ENCODE measurements at regions not wholly inside any gene's neighbourhood (a gene's known extent, or its start where the extent isn't known, plus 50 kb on each side); places are given as distances from the start of the nearest gene placed in this dataset.
A peak's percentile ranks its signal among the peaks of the same experiment; 100 is the strongest.

DNA sequence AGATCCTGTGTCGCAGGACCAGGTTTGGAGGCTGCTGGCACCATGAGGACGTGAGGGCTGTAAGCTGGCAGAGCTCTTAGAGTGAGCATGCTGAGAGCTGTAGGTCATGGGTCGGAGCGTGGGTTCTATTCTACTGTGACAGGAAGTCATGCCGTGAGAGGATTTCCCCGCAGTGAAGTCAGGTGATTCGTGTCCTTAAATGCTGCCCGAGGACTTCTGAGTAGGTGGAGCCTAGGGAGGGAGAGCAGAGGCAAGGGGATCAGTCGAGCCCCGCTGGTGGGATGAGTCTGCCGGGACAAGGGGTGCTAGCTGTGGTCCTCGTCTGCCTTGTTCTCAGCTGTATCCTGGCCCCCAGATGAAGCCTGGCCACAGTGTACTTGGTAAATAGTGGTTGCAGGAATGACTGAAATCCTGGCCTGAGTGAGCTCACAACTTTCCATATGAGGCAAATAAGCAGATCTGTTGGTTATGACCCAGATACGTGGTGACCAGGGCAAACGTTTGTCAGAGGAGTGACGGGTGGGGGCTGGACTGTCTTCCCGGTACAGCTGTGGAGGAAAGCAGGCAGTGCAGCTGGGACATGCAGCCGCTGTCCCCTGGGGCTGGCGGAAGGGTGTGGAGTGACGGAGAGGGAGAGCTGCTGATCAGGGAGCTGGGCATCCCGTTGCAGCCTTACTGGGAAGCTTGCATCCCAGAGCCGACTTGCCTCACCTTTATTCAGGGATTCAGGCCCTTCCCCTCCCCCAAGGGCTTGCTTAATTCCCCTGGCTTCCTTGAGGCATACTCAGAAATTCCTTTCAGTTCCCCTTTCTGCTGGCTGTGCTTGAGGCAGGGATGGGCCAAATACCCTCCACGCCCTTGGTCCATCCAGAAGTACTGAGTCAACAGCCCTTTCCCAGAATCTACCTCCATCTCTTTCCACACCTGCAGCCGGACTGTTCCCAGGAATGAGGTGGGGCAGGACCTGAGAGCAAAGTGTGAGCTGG is 250.9 kb upstream of the RREB1 start:
- TF ChIP-seq, protein P1, sequence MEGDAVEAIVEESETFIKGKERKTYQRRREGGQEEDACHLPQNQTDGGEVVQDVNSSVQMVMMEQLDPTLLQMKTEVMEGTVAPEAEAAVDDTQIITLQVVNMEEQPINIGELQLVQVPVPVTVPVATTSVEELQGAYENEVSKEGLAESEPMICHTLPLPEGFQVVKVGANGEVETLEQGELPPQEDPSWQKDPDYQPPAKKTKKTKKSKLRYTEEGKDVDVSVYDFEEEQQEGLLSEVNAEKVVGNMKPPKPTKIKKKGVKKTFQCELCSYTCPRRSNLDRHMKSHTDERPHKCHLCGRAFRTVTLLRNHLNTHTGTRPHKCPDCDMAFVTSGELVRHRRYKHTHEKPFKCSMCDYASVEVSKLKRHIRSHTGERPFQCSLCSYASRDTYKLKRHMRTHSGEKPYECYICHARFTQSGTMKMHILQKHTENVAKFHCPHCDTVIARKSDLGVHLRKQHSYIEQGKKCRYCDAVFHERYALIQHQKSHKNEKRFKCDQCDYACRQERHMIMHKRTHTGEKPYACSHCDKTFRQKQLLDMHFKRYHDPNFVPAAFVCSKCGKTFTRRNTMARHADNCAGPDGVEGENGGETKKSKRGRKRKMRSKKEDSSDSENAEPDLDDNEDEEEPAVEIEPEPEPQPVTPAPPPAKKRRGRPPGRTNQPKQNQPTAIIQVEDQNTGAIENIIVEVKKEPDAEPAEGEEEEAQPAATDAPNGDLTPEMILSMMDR (IDR thresholded peaks at IDR 0.05): peak in 1 of 6 experiments; percentile 15
- peak in 2 of 4 donors; percentile 10 to 34 for TF ChIP-seq POLR2A (IDR thresholded peaks at IDR 0.05)
- DNase-seq: peak; percentile 48
- H3K27me3 ChIP-seq: no peaks in the 10 kb centered on the region
- H3K36me3 ChIP-seq: no peaks in the 10 kb centered on the region
- peaks cover 26 to 34% (median 27%) of the 10 kb centered on the region in 3 donors for H3K4me1 ChIP-seq
- intact Hi-C loops (cut with DNase I): no loop called here
- peak overlapping the region in 3 of 4 donors; percentile 11 to 52 (median 12) for H3K4me3 ChIP-seq
- H3K27ac ChIP-seq: peak overlapping the region; percentile 79 to 92 (median 88)
- no peaks in the 10 kb centered on the region for H3K9me3 ChIP-seq
- WGBS, 2 donors: 8 to 14% methylated on average over 14 to 16 of the region's 23 CpGs

DNA sequence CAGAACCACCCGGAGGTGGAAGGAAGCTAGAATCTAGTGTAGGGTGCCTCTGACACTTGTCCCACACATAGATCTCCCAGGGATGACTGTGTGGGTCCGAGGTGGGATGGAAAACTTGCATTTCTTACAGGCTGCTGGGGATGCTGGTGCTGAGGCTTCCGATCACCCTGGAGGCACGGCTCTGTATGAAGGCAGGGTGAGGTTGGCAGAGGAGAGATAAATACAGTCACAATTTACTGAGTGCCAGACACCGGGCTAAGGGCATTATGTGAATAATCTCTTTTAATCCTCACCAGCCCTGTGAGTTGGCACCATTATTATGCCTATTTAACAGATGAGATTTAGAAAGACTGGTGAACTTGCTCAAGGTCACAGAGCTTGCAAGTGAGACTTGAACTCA is 250.2 kb upstream of the RREB1 start:
- peak overlapping the region in 1 of 4 donors; percentile 52 for H3K4me3 ChIP-seq
- H3K27me3 ChIP-seq: no peaks in the 10 kb centered on the region
- H3K27ac ChIP-seq: peak overlapping the region; percentile 79 to 92 (median 88)
- H3K36me3 ChIP-seq: no peaks in the 10 kb centered on the region
- intact Hi-C loops (cut with DNase I): no loop called here
- no peaks in the 10 kb centered on the region for H3K9me3 ChIP-seq
- WGBS, 2 donors: 51 to 52% methylated on average over 4 to 5 of the region's 5 CpGs
- no peak for DNase-seq
- H3K4me1 ChIP-seq: peaks cover 26 to 34% (median 27%) of the 10 kb centered on the region in 3 donors
- TF ChIP-seq, protein P1 (IDR thresholded peaks at IDR 0.05): no peak
- no peak for TF ChIP-seq POLR2A (IDR thresholded peaks at IDR 0.05)

DNA sequence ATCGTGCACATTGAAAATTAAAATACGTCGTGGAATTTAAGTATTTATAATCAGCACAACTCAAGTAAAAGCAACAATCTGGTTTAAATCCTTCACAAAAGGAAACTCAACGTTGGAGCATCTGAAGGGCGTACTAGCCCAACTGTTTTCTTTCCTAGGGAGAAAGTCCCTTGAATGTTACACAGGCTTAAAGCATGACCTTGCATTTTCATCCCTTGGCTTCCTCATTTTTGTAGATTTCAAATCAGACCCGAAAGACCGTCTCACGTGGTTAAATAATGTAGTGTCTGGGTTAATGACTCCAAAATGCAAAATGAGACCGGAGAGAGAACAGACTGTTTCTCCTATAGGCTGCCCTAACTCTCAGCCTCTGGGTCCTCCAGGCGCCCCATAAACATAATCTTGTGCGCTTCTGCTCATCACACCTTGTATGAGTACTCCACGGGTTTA is 249.2 kb upstream of the RREB1 start:
- peak overlapping the region in 3 of 4 donors; percentile 18 to 92 (median 87) for H3K27ac ChIP-seq
- no peak for TF ChIP-seq POLR2A (IDR thresholded peaks at IDR 0.05)
- DNase-seq: no peak
- no peaks in the 10 kb centered on the region for H3K27me3 ChIP-seq
- intact Hi-C loops (cut with DNase I): no loop called here
- H3K4me1 ChIP-seq: peaks cover 26 to 34% (median 27%) of the 10 kb centered on the region in 3 donors
- no peaks in the 10 kb centered on the region for H3K9me3 ChIP-seq
- no peak overlapping the region for H3K4me3 ChIP-seq
- 78 to 92% methylated on average over 12 of the region's 12 CpGs for WGBS, 2 donors
- H3K36me3 ChIP-seq: no peaks in the 10 kb centered on the region

DNA sequence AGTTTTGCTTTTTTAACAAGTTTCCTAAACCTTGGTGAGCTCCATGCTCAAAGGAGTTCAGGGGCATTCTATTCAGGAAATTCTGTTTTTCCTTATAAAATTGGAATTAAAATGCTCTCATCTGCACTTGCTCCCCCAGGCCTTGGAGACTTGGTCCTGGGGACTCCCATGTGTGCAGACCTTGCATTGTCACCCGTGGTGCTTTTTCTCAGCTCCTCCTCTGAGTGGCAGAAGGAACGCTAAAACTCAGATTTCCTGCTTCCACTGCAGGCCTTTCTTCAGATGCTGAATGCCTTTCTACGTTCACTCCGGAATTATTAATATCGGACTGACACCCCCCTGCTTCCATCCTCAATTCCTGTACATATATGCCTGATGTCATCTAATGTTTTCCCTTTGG is 248.7 kb upstream of the RREB1 start:
- intact Hi-C loops (cut with DNase I): no loop called here
- no peak overlapping the region for H3K4me3 ChIP-seq
- peaks cover 26 to 34% (median 27%) of the 10 kb centered on the region in 3 donors for H3K4me1 ChIP-seq
- H3K27ac ChIP-seq: peak overlapping the region in 2 of 4 donors; percentile 87 to 92
- H3K9me3 ChIP-seq: no peaks in the 10 kb centered on the region
- WGBS, 2 donors: 76 to 79% methylated on average over 5 of the region's 5 CpGs
- H3K36me3 ChIP-seq: no peaks in the 10 kb centered on the region
- no peak for TF ChIP-seq POLR2A (IDR thresholded peaks at IDR 0.05)
- TF ChIP-seq, protein P1 (IDR thresholded peaks at IDR 0.05): no peak
- no peaks in the 10 kb centered on the region for H3K27me3 ChIP-seq
- DNase-seq: no peak

DNA sequence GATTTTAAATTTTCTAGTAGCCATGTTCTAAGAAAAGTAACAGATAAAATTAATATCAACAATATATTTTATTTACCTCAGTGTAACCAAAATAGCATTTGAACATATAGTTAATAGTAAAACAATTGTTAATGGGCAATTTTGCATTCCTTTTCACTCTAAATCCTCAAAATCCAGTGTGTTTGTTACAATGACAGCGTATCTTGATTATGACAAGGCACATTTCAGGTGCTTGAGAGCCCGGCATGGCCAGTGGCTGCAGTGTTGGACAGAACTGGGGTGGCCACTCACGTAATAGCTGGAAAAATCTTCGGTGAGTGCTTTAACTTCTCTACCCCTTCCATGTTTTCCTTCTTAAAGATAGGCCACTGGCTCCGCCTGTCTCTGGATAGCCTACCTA is 248.0 kb upstream of the RREB1 start:
- no peak for TF ChIP-seq POLR2A (IDR thresholded peaks at IDR 0.05)
- TF ChIP-seq, protein P1 (IDR thresholded peaks at IDR 0.05): no peak
- no peaks in the 10 kb centered on the region for H3K36me3 ChIP-seq
- intact Hi-C loops (cut with DNase I): no loop called here
- H3K9me3 ChIP-seq: no peaks in the 10 kb centered on the region
- peaks cover 26 to 34% (median 27%) of the 10 kb centered on the region in 3 donors for H3K4me1 ChIP-seq
- H3K27ac ChIP-seq: no peak overlapping the region
- no peak for DNase-seq
- no peaks in the 10 kb centered on the region for H3K27me3 ChIP-seq
- H3K4me3 ChIP-seq: no peak overlapping the region
- WGBS, 2 donors: 77 to 86% methylated on average over 4 to 5 of the region's 5 CpGs

Measured in esophagus squamous epithelium (tissue), 5 donors.